K562 (cell line): ENCODE measurements at regions not wholly inside any gene's neighbourhood (a gene's known extent, or its start where the extent isn't known, plus 50 kb on each side); places are given as distances from the start of the nearest gene placed in this dataset.

Experiments
- ATAC-seq: fragments of 200-7000 bp; cut with Tn5 transposase; 3 replicates; pipeline ENCODE4 v1.9.1; 2020; ENCODE audit warnings: moderate library complexity
- BruUV-seq: library from RNA; stranded (reverse); fragments of 400-500 nt; replicated peaks from 2 replicates; lab custom pipeline; 2021; lab: Mats Ljungman, UMichigan
- CTCF ChIA-PET: fragments of 300-600 bp; formaldehyde crosslinking; extraction: SDS; loops from one replicate; lab custom pipeline; 2021; ENCODE audit warnings: low intra/inter-chr PET ratio; lab: Yijun Ruan, JAX
- POLR2A ChIA-PET: fragments of 300-600, 350-650 bp; sonication (Branson Sonifier 250); formaldehyde crosslinking; extraction: SDS; loops from one replicate; lab custom pipeline; 2021; ENCODE audit warnings: antibody characterized with exemption, inconsistent platforms; lab: Yijun Ruan, JAX
- DNase-seq, 4 experiments: peaks; one replicate each; pipeline versions ENCODE4 v3.0.0 to v3.0.0-alpha.2; 2011 to 2018; ENCODE audit warnings: low spot score in 3 of 4, mixed read lengths in 3 of 4; ENCODE audit errors: extremely low read depth in 1 of 4
- FAIRE-seq: peaks from 2 replicates; lab custom pipeline; 2011; peaks lifted over from hg19 to GRCh38; lab: Jason Lieb, UNC
- H2AFZ ChIP-seq: 2 replicates; pipeline ENCODE4 v1.6.0; 2011; ENCODE audit warnings: low read depth, low read length, control low read depth, inconsistent platforms
- H3K27ac ChIP-seq: fragments of 200-600 bp; 3 replicates; pipeline ENCODE4 v1.8.0; 2011; ENCODE audit warnings: low read depth, mild to moderate bottlenecking, control low read depth, inconsistent platforms, low read length, moderate library complexity, mixed read lengths; ENCODE audit errors: extremely low read depth
- H3K27me3 ChIP-seq, 2 experiments: fragments of 300-600 bp in 1 of 2; 2 replicates in 1 of 2; 3 replicates in 1 of 2; pipeline versions ENCODE4 v1.6.0 to v1.8.0; 2011; ENCODE audit warnings: inconsistent platforms in 2 of 2, low read length in 2 of 2, mild to moderate bottlenecking in 1 of 2, mixed read lengths in 1 of 2, moderate library complexity in 1 of 2; ENCODE audit not compliant: control insufficient read depth in 2 of 2, insufficient read depth in 2 of 2
- H3K36me3 ChIP-seq: fragments of 300-600 bp; 3 replicates; pipeline ENCODE4 v1.8.0; 2011; ENCODE audit warnings: mild to moderate bottlenecking, low read length, inconsistent platforms; ENCODE audit not compliant: control insufficient read depth, insufficient read depth
- H3K4me1 ChIP-seq, 2 experiments: fragments of 200-600 bp in 1 of 2; replicated peaks in 1 of 2; 2 replicates in 1 of 2; 3 replicates in 1 of 2; pipeline versions ENCODE4 v1.5.1 to v1.8.0; 2011; ENCODE audit warnings: inconsistent platforms in 2 of 2, low read length in 2 of 2, mild to moderate bottlenecking in 1 of 2, mixed read lengths in 1 of 2, moderate library complexity in 1 of 2; ENCODE audit not compliant: control insufficient read depth in 2 of 2, insufficient read depth in 2 of 2
- H3K4me2 ChIP-seq: 2 replicates; pipeline ENCODE4 v1.6.1; 2011; ENCODE audit warnings: low read length, control low read depth, inconsistent platforms, mixed read lengths; ENCODE audit not compliant: insufficient read depth
- H3K4me3 ChIP-seq: fragments of 200-600 bp; sonication (generic), shearing (Covaris generic); 2 replicates; pipeline ENCODE4 v1.5.1; 2016; ENCODE audit warnings: control low read depth, inconsistent platforms
- H3K79me2 ChIP-seq: fragments of 200-600 bp; 3 replicates; pipeline ENCODE4 v1.8.0; 2011; ENCODE audit warnings: low read length, inconsistent platforms; ENCODE audit not compliant: control insufficient read depth, insufficient read depth
- H3K9ac ChIP-seq, 2 experiments: 2 replicates each; pipeline versions ENCODE4 v1.6.0 to v1.6.1; 2011; ENCODE audit warnings: low read depth in 2 of 2, low read length in 2 of 2, control low read depth in 1 of 2, inconsistent platforms in 1 of 2, mild to moderate bottlenecking in 1 of 2, mixed read lengths in 1 of 2; ENCODE audit not compliant: insufficient read depth in 1 of 2
- H3K9me1 ChIP-seq: one replicate; pipeline ENCODE4 v1.6.0; 2011; ENCODE audit warnings: inconsistent platforms, mild to moderate bottlenecking, low read length, moderate library complexity; ENCODE audit not compliant: control insufficient read depth, insufficient read depth
- H3K9me3 ChIP-seq: replicated peaks from 2 replicates; pipeline ENCODE4 v1.5.1; 2011; ENCODE audit warnings: low read depth, low read length, inconsistent platforms; ENCODE audit not compliant: control insufficient read depth, insufficient read depth
- H4K20me1 ChIP-seq: replicated peaks from 2 replicates; pipeline ENCODE4 v1.6.1; 2011; ENCODE audit warnings: low read length, inconsistent platforms, mixed read lengths; ENCODE audit not compliant: control insufficient read depth, insufficient read depth
- DDX20 ChIP-seq: fragments of 450-650 bp; IDR thresholded peaks from 2 replicates; pipeline ENCODE4 v1.6.1; 2016; ENCODE audit warnings: missing genetic modification characterization, low read depth, mild to moderate bottlenecking, missing compliant biosample characterization, moderate library complexity
- EGR1 ChIP-seq: fragments of 450-650 bp; conservative IDR thresholded peaks from 2 replicates; pipeline ENCODE4 v1.6.1; 2017; ENCODE audit warnings: mild to moderate bottlenecking
- EZH2 ChIP-seq: IDR thresholded peaks from 2 replicates; pipeline ENCODE4 v1.6.1; 2012; ENCODE audit warnings: low read depth, mild to moderate bottlenecking, inconsistent platforms, low read length, borderline replicate concordance
- HES1 ChIP-seq: fragments of 450-650 bp; IDR thresholded peaks from 2 replicates; pipeline ENCODE4 v1.6.1; 2016; ENCODE audit warnings: low read depth, mild to moderate bottlenecking, moderate library complexity
- MAFF ChIP-seq: IDR thresholded peaks from 2 replicates; pipeline ENCODE4 v1.6.1; 2012; ENCODE audit warnings: low read length, improper control_type of control experiment
- MTA1 ChIP-seq: fragments of 450-650 bp; IDR thresholded peaks from 2 replicates; pipeline ENCODE4 v1.6.1; 2017; ENCODE audit warnings: borderline replicate concordance
- NCOA1 ChIP-seq: fragments of 450-650 bp; IDR thresholded peaks from 2 replicates; pipeline ENCODE4 v1.6.1; 2016; ENCODE audit warnings: low read depth
- PTRF ChIP-seq: fragments of 450-650 bp; IDR thresholded peaks from 2 replicates; pipeline ENCODE4 v1.6.1; 2016; ENCODE audit warnings: mild to moderate bottlenecking, missing genetic modification characterization, missing compliant biosample characterization
- RFX5 ChIP-seq: IDR thresholded peaks from 2 replicates; pipeline ENCODE4 v1.6.1; 2011; ENCODE audit warnings: low read depth, mild to moderate bottlenecking, improper control_type of control experiment, low read length
- SMARCC2 ChIP-seq: fragments of 450-650 bp; IDR thresholded peaks from 2 replicates; pipeline ENCODE4 v1.6.1; 2017; ENCODE audit warnings: antibody characterized with exemption, moderate library complexity, mild to moderate bottlenecking, low read depth
- TBP ChIP-seq: optimal IDR thresholded peaks from 2 replicates; pipeline ENCODE3; 2011; ENCODE audit warnings: low read depth, low read length, improper control_type of control experiment
- TEAD4 ChIP-seq, 2 experiments: sonication (generic) in 1 of 2; formaldehyde crosslinking in 1 of 2; IDR thresholded peaks; 2 replicates each; pipeline versions ENCODE4 v1.6.1 to v1.8.0; 2012 to 2022; ENCODE audit warnings: borderline replicate concordance in 1 of 2, inconsistent platforms in 1 of 2, low read length in 1 of 2, mild to moderate bottlenecking in 1 of 2, missing genetic modification reagents in 1 of 2
- ZNF384 ChIP-seq: IDR thresholded peaks from 2 replicates; pipeline ENCODE4 v1.6.1; 2012; ENCODE audit warnings: low read depth, low read length, improper control_type of control experiment
- ZNF644 ChIP-seq: fragments of 200-800 bp; sonication (Bioruptor generic); IDR thresholded peaks from 2 replicates; pipeline ENCODE4 v1.6.1; 2016; ENCODE audit warnings: low read depth, missing genetic modification characterization, missing compliant biosample characterization
- WGBS: fragments of 100-300 bp; shearing (Covaris generic); methylation state at CpG from one replicate; pipeline ENCODE4 v1.1.6; 2016; ENCODE audit warnings: low coverage, mixed read lengths; ENCODE audit not compliant: insufficient coverage; ENCODE audit errors: missing lambda C conversion rate; 5-methylcytosine and 5-hydroxymethylcytosine counted together
- in situ Hi-C: fragments of 300-500 bp; cut with MboI; formaldehyde crosslinking; loops from 4 replicates; pipeline ENCODE4 v1.15.0; 2018; ENCODE audit warnings: inconsistent platforms, mixed read lengths
- intact Hi-C: fragments of 100-400 bp; cut with micrococcal nuclease; formaldehyde crosslinking; loops from 2 replicates; pipeline ENCODE4 v1.14.2; 2022
- TF ChIP-seq, protein P1 (sequence below): sonication (generic); formaldehyde crosslinking; IDR thresholded peaks from 2 replicates; pipeline ENCODE4 v1.8.0; 2023; ENCODE audit warnings: mild to moderate bottlenecking, missing genetic modification reagents
- TF ChIP-seq, protein P2 (sequence below), 3 experiments: fragments of 200-800 bp in 1 of 3; sonication (Bioruptor generic) in 1 of 3; sonication (generic) in 1 of 3; formaldehyde crosslinking in 1 of 3; IDR thresholded peaks; 2 replicates each; pipeline versions ENCODE4 v1.6.1 to v1.8.0; 2016 to 2022; ENCODE audit warnings: mild to moderate bottlenecking in 2 of 3, missing compliant biosample characterization in 2 of 3, missing genetic modification characterization in 2 of 3, missing genetic modification reagents in 1 of 3

- TF ChIP-seq TEAD4 (IDR thresholded peaks at IDR 0.05; ENCODE audit: low read length): no peak
- TF ChIP-seq TEAD4 (CRISPR knock-in tag; IDR thresholded peaks at IDR 0.05; ENCODE audit: borderline replicate concordance): no peak
- no peak for TF ChIP-seq DDX20
- TF ChIP-seq, all 486 proteins: peak for 0
Observed at GRCh38 chr2:355773-356172, 67.9 kb upstream of the ALKAL2 start (continued).

GRCh38 chr2:352696-353095, 64.8 kb upstream of the ALKAL2 start:
- Histone ChIP-seq H3K36me3 (no peaks in the 10 kb centered on the region), H3K9ac (no peak overlapping the region), H3K9me1 (no peaks in the 10 kb centered on the region), H3K79me2 (no peaks in the 10 kb centered on the region), H2AFZ (no peak overlapping the region), H3K27ac (no peak overlapping the region), H3K4me1 (no peaks in the 10 kb centered on the region), H3K27me3 (peaks cover 3 to 23% of the 10 kb centered on the region in 2 experiments; a peak in 4 of 5 replicates), H4K20me1 (no peaks in the 10 kb centered on the region), H3K4me2 (no peak overlapping the region), H3K4me3 (no peak overlapping the region), H3K9me3 (no peaks in the 10 kb centered on the region)
- BruUV-seq: no TSS peak
- no peak for DNase-seq
- intact Hi-C loops (no loop called here), in situ Hi-C loops (no loop called here)
- 0% methylated on average over 3 of the region's 3 CpGs for WGBS
- ChIA-PET CTCF (no interaction called here), POLR2A (no interaction called here)
- ATAC-seq: no peak
- no peak for FAIRE-seq
- TF ChIP-seq EZH2: no peak
- no peak for TF ChIP-seq SMARCC2
- no peak for TF ChIP-seq ZNF644
- no peak for TF ChIP-seq NCOA1
- TF ChIP-seq TBP: no peak
- TF ChIP-seq, protein P1, sequence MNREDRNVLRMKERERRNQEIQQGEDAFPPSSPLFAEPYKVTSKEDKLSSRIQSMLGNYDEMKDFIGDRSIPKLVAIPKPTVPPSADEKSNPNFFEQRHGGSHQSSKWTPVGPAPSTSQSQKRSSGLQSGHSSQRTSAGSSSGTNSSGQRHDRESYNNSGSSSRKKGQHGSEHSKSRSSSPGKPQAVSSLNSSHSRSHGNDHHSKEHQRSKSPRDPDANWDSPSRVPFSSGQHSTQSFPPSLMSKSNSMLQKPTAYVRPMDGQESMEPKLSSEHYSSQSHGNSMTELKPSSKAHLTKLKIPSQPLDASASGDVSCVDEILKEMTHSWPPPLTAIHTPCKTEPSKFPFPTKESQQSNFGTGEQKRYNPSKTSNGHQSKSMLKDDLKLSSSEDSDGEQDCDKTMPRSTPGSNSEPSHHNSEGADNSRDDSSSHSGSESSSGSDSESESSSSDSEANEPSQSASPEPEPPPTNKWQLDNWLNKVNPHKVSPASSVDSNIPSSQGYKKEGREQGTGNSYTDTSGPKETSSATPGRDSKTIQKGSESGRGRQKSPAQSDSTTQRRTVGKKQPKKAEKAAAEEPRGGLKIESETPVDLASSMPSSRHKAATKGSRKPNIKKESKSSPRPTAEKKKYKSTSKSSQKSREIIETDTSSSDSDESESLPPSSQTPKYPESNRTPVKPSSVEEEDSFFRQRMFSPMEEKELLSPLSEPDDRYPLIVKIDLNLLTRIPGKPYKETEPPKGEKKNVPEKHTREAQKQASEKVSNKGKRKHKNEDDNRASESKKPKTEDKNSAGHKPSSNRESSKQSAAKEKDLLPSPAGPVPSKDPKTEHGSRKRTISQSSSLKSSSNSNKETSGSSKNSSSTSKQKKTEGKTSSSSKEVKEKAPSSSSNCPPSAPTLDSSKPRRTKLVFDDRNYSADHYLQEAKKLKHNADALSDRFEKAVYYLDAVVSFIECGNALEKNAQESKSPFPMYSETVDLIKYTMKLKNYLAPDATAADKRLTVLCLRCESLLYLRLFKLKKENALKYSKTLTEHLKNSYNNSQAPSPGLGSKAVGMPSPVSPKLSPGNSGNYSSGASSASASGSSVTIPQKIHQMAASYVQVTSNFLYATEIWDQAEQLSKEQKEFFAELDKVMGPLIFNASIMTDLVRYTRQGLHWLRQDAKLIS (CRISPR knock-in tag): no peak
- no peak for TF ChIP-seq ZNF384
- TF ChIP-seq RFX5: no peak
- TF ChIP-seq PTRF (tag): no peak
- TF ChIP-seq EGR1: no peak
- no peak for TF ChIP-seq MTA1
- TF ChIP-seq HES1: no peak
- TF ChIP-seq, protein P2, sequence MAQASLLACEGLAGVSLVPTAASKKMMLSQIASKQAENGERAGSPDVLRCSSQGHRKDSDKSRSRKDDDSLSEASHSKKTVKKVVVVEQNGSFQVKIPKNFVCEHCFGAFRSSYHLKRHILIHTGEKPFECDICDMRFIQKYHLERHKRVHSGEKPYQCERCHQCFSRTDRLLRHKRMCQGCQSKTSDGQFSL (CRISPR knock-in tag; IDR thresholded peaks at IDR 0.05): no peak
- TF ChIP-seq, protein P2 (tag; IDR thresholded peaks at IDR 0.05): no peak
- no peak for TF ChIP-seq MAFF
